Muscle of back (tissue), 3 donors: ENCODE measurements at regions not wholly inside any gene's neighbourhood (a gene's known extent, or its start where the extent isn't known, plus 50 kb on each side); places are given as distances from the start of the nearest gene placed in this dataset.
"Not testable (repeated sequence)": the region's sequence is repeated elsewhere in the genome, so short reads cannot be mapped to it uniquely, and the experiment has no call there.

Source experiments
- DNase-seq, 3 donors: peaks; one replicate each; pipeline versions ENCODE4 v3.0.0 to v3.0.0-alpha.2; 2013

DNA sequence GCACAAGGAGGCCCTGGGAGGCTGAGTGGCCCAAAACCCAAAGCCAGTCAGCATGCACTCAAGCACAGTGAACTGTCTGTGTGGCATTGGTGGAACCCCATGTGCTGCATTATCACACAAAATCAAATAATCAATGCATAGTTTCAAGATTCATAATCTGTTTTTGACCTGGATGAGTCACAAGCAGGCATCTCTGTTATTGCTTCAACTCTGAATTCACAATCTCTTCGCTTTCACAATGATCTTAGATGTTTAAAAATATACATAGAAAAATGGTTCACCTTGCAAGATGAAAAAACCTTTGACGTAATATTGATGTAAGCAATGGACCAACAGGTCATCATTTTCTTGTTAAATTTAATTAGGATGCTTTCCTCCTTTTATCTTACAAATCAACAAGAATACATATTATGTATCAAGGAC lies 455.4 kb downstream of the IRS2 start:
- DNase-seq = no peak

DNA sequence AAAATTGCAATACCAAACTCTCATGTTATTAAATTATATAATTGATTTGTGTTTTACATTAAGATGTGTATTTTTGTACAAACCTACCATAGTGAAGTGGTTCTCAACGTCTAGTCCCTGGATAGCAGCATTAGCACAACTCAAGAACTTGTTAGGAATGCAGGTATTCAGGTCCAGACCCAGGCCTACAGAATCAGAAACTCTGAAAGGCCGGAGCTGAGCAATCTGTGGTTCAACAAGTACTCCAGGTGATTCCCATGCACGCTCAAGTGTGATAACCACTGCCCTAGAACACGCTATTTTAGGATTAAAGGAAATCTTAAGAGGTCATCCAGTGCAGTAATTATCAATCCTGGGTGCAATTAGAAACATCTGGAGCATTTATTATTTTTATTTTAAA lies 456.3 kb downstream of the IRS2 start:
- no peak for DNase-seq

DNA sequence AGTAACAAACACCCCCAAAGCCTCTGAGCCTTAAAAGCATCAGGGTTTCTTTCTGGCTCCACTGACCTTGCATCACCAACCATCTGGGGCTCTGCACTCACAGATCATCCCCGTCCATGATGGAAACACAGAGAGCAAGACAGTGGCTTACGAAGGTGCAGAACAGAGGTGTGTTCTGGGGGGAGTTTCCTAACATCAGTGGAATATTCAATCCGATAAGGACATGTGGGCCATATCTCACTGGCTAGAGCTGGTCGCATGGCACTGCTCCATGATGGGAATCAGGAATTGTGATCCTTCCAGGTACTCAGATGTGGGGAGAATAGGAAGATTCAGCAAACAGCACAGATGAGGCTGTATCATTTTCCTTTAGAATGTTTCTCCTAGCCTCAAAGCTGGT lies 457.2 kb downstream of the IRS2 start:
- no peak for DNase-seq

DNA sequence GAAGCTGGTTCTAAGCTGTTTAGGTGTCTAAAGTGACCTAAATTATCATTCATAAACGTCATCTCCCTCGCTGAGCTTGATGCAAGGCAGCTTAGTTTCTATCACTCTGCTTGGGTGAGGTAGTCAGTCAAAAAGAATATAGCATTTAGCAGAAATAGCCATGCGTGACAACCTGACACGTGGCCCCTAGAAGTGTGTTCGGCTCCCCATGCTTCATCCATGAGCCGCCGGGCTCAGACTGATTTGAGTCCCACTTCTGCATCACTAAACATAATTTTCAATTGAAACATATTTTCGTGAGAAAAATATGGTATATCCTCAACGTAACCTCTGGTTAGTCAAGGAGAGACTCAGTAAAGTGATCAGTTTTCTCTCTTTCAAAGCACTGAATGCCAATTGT lies 459.8 kb downstream of the IRS2 start:
- DNase-seq = no peak

DNA sequence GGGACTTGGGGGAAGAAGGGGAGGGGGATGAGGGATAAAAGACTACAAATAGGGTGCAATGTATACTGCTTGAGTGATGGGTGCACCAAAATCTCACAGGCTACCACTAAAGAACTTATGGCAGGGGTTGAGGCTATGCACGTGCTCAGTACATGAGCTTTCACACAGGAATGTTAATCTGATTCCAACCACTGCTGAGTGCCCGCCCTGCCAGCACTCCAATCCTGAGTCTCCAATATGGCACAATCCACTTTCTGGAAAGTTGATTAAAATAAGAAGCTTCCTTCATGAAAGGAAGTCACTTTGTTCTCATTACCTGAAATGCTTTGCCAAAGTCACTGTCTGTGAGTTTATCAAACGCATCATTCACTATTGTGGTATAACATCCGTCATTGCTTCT lies 463.0 kb downstream of the IRS2 start:
- DNase-seq = no peak

DNA sequence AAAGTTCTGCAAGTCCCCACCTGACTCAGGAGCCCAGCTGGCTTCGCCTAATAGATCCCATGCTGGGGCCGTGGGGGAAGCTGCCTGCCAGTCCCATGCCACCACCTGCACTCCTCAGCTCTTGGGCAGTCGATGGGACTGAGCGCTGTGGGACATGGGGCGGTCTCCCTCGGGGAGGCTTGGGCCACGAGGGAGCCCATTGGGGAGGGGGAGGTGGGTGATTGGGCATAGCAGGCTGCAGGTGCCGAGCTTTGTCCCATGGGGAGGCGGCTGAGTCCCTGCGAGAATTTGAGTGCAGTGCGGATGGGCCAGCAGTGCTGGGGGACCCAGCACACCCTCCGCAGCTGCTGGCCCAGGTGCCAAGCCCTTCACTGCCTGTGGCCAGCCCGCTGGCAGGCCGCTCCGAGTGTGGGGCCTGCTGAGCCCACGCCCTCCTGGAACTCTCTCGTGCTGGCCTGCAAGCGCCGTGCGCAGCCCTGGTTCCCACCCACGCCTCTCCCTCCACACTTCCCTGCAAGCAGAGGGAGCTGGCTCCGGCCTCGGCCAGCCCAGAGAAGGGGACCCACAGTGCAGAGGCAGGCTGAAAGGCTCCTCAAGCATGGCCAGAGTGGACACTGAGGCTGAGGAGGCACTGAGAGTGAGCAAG lies 467.3 kb downstream of the IRS2 start:
- DNase-seq = no peak

DNA sequence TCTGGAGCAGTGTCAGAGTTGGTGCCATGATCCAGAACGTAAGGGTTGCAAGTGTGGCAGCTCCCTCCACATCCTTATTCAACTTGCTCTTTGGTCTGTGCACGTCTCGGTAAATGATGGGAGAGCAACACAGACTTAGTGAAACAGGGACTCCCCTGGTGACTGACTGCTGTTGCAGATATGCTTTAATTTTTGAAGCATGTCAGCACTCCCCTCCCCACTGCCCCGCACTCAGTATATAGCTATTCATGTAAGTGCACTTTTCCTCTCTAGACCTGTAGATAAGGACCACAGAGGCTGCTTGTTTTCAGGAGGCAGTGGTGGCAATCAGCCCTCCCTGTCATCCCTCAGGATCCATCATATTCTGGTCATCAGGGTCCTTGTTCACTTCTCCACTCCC lies 470.9 kb downstream of the IRS2 start:
- no peak for DNase-seq

DNA sequence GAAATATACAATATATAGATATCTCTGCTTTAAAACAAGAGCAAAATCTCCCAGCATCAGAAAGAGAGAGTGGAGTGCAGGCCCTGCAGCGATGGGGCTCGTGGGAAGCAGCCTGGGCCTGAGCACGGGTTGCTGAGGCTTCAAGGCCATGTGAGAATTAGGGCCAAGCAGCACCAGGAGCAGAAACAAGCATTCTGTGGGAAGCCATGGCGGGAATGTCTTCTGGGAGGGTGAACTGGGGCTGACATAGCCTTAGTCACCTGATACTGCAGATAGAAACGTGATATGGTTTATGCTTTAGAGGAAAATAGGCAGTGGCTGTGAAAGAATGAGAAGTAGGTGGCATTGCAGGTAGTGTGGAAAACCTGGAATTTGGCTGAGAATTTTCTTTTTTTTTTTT lies 472.3 kb downstream of the IRS2 start:
- DNase-seq = no peak

DNA sequence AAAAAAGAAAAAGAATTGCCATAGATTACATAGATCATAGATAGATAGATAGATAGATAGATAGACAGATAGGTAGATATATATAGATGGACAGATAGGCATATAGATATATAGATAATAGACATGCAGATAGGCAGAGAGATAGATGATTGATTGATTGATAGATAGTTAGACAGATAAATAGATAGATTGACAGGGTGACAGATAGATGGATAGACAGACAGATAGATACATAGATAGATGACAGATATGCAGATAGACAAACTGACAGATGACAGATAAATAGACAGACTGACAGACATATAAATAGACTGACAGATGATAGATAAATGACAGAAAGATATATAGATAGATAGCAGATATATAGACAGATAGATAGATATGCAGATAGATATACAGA lies 474.0 kb downstream of the IRS2 start:
- no peak for DNase-seq

DNA sequence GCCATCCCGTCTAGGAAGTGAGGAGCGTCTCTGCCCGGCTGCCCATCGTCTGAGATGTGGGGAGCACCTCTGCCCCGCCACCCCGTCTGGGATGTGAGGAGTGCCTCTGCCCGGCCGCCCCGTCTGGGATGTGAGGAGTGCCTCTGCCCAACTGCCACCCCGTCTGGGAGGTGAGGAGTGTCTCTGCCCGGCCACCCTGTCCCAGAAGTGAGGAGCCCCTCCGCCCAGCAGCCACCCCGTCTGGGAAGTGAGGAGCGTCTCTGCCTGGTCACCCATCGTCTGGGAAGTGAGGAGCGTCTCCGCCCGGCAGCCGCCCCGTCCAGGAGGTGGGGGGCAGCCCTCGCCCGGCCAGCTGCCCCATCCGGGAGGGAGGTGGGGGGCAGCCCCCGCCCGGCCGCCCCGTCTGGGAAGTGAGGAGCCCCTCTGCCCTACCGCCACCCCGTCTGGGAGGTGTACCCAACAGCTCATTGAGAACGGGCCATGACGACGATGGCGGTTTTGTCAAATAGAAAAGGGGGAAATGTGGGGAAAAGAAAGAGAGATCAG lies 474.9 kb downstream of the IRS2 start:
- not testable (repeated sequence) for DNase-seq

DNA sequence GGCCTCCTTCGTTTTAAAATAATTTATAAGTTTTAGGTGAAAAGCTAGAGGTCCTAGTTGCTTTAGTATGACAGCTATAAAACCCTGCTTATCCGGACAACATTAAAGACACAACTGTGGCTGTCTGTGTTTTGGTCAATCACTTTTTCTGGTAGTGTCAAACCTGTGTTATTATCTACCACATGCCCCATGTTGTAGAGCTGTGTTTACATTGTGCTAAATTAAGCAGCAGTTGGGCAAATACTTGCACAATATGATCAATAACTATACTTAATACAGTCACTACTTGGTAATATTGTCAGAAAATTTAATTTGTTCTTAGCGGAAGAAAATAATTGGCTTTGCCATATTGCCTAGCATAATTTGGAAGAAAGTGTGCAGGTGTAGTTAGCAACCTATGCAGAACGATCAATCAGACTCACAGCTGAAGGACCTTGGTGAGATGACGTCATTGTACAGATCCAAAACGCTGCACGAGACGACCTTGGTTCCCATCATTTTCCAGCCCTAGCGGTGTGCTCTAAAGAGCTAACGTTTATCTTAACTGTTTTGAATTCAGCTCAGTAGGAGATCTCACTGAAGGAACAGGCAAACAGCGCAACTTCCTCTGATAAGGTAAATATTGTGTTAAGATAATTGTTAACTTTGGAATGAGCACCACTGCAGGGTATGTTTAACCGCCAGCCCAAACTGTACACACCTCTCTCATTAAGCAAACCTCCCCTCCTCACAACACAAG lies 476.6 kb downstream of the IRS2 start:
- no peak for DNase-seq

DNA sequence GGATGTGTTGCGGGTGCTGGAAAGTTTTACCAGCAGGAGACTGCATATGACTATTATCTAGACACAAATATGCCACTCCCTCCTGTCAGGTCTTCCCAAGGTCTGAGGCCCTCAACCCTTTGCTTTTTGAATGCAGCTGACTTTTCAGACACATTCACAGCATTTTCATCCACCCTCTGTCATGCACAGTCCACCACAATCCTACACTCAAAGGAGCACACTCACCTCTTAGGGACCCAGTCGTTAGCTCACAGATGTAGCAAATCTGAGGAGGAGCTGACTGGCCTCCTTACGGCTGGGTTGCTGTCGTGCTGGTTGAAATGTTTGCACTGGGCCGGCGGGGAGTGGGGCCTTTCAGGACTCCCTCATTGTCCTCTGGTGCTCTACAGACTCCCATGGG lies 479.4 kb downstream of the IRS2 start:
- DNase-seq = no peak

DNA sequence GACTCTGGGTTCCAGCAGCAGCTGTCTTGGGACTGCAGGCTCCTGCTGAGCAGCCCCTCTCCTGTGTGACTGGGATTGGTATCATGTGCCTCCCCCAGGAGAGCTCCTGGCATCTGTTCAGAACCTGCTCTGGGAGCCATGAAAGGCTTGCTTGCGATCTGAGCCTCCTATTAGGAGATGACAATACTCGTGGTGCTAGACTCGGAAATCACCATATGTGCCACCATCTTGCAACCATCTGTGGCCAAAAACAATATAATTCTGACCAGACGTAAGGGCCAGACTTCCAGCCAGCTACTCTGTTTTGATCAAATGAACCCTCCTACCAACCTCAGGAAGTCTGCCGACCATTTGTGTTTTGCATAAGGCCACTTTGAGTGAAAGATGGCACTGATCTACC lies 484.7 kb downstream of the IRS2 start:
- DNase-seq = no peak

DNA sequence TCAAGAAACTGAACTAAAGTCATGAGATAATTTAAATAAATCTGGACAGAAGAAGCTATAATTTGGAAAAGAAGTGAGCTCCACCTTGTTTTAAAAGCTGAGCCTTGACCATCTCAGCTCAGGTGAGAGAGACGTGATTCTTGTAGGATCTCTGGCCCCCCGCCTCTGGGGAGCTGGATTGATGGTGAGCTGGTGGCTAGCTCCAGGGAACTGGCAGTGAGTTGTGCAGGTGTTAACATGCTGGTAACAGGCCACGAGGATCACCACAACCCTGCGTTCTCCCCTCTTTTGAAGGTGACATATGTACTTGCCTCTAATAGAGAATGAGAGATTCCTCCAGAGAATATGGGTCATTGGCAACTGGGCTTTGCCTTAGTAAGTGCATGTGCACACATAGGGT lies 485.1 kb downstream of the IRS2 start:
- no peak for DNase-seq

DNA sequence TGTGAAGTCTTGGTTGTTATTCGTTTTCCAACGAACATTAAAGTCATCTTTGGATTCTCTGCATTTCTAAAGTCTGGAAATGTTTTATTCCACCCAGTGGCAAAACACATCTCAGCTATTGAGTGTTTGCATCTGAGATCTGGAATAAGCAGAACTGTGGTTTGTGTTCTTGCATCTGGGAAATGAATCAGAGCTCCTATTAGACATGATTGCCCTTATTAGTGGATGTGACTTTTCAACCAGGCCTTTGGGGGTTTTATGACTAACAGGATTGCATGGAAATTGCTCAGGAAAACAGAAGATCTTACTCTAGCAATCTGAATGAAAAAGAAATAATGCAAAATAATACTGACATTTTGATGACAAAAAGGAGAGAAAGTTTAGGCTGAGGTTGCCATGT lies 488.8 kb downstream of the IRS2 start:
- DNase-seq = peak in 1 of 3 donors; percentile 86

DNA sequence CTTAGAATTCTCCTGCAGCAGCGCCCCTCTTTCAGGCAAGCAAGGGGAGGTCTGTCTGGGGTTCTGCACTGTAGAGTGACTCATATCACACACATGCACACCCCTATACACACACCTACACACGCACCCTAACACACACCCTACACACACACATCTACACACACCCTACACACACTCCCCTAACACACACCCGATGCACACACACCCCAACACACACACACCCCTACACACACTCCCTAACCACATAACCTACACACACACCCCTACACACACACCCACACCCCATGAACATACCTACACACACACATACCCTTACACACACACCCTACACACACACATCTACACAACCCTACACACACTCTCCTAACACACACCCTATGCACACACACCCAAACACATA lies 493.2 kb downstream of the IRS2 start:
- DNase-seq = no peak

DNA sequence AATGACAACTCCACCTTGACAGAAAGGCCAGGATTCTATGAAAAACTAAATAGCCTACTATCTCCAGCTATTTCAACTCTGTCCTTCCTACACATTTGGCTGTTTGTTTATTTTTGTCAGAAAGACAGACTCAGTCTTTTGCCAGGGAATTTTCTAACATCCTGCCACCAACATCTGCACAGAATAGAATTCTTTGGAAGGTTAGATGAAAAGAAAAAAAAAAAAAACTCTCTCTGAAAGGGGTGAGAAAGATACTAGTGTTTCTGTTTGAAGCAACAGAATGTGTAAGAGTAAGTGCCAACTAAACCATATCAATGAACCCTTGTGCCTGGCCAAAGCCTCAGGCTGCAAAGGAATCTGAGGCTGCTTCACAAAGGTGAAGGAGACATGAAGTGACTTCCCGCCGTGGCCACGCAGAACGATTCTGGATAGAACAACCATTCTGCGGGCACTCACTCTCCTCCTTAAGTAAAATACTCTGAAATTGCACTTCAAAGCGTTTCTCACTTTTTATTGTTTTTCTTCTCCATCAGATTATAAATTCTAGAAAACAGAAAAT lies 498.2 kb downstream of the IRS2 start:
- no peak for DNase-seq

DNA sequence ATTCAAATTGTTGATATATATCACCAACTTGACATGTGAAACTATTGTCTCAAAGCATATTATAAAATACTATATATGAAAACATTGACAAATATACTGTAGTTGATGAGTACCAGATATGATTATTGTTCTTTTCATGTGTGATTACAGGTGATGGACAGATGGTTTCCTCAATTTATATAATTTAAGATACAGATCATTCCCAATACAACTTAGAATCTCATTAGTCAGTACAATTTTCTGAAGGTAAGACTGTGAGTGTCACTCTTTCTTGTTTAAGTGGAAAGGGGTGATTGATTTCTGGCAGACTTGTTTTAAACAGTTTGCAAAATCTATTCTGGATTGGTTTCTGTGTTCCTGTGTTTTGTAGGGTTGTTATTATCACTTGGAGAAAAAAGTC lies 498.8 kb downstream of the IRS2 start:
- no peak for DNase-seq

DNA sequence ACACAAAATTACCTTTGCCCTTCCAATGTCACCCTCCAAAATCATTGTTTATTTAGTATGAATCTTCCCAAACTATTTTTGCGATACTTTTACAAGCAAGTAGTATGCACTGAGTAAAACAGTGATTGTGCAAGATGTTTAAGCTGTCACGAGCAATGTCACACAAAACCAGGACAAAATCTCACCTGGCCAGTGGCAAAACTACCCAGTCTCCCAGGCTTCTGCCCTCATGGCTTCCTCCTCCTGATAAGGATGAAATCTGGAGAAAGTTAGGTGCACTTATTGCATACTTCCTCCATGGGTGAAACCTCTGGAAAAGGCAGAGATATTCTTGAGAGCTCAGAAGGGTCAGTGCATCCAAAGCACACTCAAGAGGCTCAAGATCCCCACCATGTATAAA lies 500.8 kb downstream of the IRS2 start:
- DNase-seq = no peak

DNA sequence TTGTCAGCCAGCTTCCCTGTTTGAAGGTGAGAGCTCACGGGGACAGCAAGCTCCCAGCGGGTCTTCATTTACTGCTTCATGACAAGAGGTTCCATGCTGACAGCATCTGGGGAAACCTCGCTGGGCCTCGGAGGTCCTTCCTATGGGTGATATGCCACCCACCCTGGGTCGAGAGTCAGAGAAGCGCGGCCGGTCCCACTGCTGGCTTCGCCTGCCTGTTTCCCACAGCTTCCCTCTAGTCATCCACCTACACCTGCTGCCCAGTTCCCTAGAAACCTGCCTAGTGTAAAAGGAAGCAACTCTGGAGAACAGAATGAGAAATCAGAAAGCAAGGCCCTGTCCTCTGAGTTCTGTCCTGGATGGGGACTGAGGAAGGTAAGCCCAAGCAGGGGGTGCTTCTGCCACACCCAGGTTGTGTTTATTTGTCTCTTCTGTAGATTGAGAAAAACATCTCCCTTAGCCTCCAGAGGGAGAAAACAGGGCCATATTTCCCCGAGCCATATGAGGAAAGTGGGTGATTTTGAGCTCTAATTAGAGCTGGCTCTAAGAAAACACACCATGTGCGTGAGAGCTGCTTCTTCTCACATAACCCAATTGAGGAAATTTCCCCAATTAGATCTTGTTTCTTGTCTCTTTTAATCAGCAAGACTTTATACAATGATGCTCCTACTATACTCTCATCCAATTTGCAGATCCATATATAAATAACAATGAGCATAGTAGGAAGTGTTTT lies 504.3 kb downstream of the IRS2 start:
- DNase-seq = no peak

DNA sequence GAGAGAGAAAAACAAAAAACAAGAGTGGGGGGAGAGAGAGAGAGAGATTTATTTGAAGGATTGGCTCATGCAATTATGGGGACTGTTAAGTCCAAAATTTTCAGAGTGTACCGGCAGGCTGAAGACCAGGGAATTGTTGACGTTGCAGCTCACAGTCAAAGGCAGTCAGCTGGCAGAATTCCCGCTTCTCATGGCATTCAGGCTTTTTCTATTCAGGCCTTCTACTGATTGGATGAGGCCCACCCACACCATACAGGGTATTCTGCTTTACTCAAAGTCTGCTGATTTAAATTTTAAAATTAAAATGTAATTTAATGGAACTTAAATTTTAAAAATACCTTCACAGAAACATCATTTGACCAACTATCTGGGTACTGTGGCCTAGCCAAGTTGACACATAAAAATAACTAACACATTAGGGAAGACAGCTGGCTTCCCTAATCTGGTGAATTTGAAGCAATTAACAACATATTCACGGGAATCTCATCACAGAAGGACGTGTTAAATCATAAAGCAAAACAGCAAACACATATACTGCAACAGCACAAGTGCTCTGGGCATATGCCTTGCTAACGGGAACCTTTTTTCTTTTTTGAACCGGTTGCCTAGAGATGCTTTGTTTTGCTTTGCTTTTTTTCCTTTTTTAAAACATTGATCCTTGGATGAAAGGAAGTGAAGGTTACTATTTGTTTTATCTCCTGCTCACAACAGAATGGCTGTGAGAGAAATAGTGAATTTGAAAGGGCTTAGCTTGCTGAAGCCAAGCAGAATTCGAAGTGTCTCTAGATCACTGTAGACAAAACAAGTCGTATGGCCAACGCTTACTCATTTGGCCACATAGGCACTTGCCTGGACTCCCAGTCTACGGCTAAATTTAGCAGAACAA lies 505.1 kb downstream of the IRS2 start:
- DNase-seq = no peak

DNA sequence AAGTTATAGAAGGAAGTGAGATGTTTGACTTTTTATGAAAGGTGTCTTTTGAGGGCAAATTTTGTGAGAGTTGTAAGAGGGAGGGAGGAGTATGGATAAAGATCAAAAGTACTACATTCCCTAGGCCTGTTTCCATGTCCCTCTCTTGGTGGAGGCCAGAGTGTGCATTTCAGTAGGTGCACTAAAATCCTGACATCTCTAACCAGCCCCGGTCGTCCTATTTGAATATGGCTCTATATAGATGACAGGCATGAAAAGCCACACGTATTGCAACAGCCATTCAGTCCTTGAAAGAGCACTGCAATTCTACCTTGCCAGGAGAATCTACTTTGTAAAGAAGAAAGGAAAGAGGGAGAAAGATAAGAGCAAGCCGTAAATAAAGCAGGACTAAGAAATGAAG lies 510.1 kb downstream of the IRS2 start:
- DNase-seq = no peak
